ENCODE measurements at regions not wholly inside any gene's neighbourhood (a gene's known extent, or its start where the extent isn't known, plus 50 kb on each side); places are given as distances from the start of the nearest gene placed in this dataset.
"Not testable (repeated sequence)": the region's sequence is repeated elsewhere in the genome, so short reads cannot be mapped to it uniquely, and the experiment has no call there.

- ATAC-seq; H3K27ac ChIP-seq (ENCODE audit: control insufficient read depth, insufficient read depth); in situ Hi-C loops (cut with MboI); POLR2A ChIA-PET; H3K4me2 ChIP-seq (ENCODE audit: control insufficient read depth, insufficient read depth); intact Hi-C loops (cut with micrococcal nuclease; ENCODE audit: unreplicated experiment); H2AFZ ChIP-seq (ENCODE audit: control insufficient read depth, low read depth, low read length); CTCF ChIA-PET; RAD21 ChIA-PET (ENCODE audit: unreplicated experiment); H3K36me3 ChIP-seq (ENCODE audit: control insufficient read depth in 2 of 2, insufficient read depth in 2 of 2, low read length in 1 of 2); FAIRE-seq; DNase-seq (ENCODE audit: low read depth, low spot score); BruUV-seq (replicated peaks); SMC1A ChIA-PET (ENCODE audit: uncharacterized antibody, unreplicated experiment); H3K27me3 ChIP-seq (replicated peaks in 1 of 2; ENCODE audit: control insufficient read depth in 2 of 2, insufficient read depth in 2 of 2, low read length in 1 of 2); H3K4me3 ChIP-seq; H3K9me3 ChIP-seq (replicated peaks; ENCODE audit: control insufficient read depth, insufficient read depth, low read length); H4K20me1 ChIP-seq (ENCODE audit: control insufficient read depth, insufficient read depth); H3K9ac ChIP-seq (ENCODE audit: control insufficient read depth, insufficient read depth, low read length); H3K79me2 ChIP-seq (ENCODE audit: control insufficient read depth, insufficient read depth, low read length); H3K4me1 ChIP-seq (ENCODE audit: control insufficient read depth, insufficient read depth, low read length): not testable (repeated sequence)
- 56% methylated on average over 13 of the region's 13 CpGs for WGBS (ENCODE audit: insufficient coverage, insufficient replicate concordance, low lambda C conversion rate, missing lambda C conversion rate)
Measured at GRCh38 chr2:193352665-193353242, 1158.0 kb upstream of the TMEFF2 start.

GRCh38 chr2:193350509-193350908, 1155.8 kb upstream of the TMEFF2 start:
- 61% methylated on average over 2 of the region's 2 CpGs for WGBS (ENCODE audit: insufficient coverage, insufficient replicate concordance, low lambda C conversion rate, missing lambda C conversion rate)
- H2AFZ ChIP-seq (ENCODE audit: control insufficient read depth, low read depth, low read length), result no peak overlapping the region
- in situ Hi-C loops (cut with MboI), result no loop called here

More at GRCh38 chr2:193350509-193350908, 1155.8 kb upstream of the TMEFF2 start:
- Histone ChIP-seq H3K4me2 (ENCODE audit: control insufficient read depth, insufficient read depth) (no peak overlapping the region), H3K79me2 (ENCODE audit: control insufficient read depth, insufficient read depth, low read length) (no peaks in the 10 kb centered on the region), H3K9me3 (replicated peaks; ENCODE audit: control insufficient read depth, insufficient read depth, low read length) (no peaks in the 10 kb centered on the region), H3K36me3 (ENCODE audit: control insufficient read depth in 2 of 2, insufficient read depth in 2 of 2, low read length in 1 of 2) (no peaks in the 10 kb centered on the region), H3K9ac (ENCODE audit: control insufficient read depth, insufficient read depth, low read length) (no peak overlapping the region), H3K4me3 (no peak overlapping the region), H4K20me1 (ENCODE audit: control insufficient read depth, insufficient read depth) (no peaks in the 10 kb centered on the region), H3K4me1 (ENCODE audit: control insufficient read depth, insufficient read depth, low read length) (no peaks in the 10 kb centered on the region), H3K27ac (ENCODE audit: control insufficient read depth, insufficient read depth) (no peak overlapping the region), H3K27me3 (replicated peaks in 1 of 2; ENCODE audit: control insufficient read depth in 2 of 2, insufficient read depth in 2 of 2, low read length in 1 of 2) (no peaks in the 10 kb centered on the region)
- ATAC-seq (no peak), FAIRE-seq (no peak), DNase-seq (ENCODE audit: low read depth, low spot score) (no peak)
- SMC1A ChIA-PET (ENCODE audit: uncharacterized antibody, unreplicated experiment), result interaction anchor here (1.3 kb wide), 1 partner anchor 9 kb away, joined by 3 read pairs; no protein-coding TSS in a partner anchor
- CTCF ChIA-PET, result no interaction called here
- no peak for TF ChIP-seq E4F1 (IDR thresholded peaks at IDR 0.05; ENCODE audit: borderline replicate concordance, partially characterized antibody)
- intact Hi-C loops (cut with micrococcal nuclease; ENCODE audit: unreplicated experiment), result no loop called here
- RAD21 ChIA-PET (ENCODE audit: unreplicated experiment), result no interaction called here
- POLR2A ChIA-PET, result no interaction called here
- BruUV-seq (replicated peaks), result no TSS peak

Data from GM12878 (cell line).